Osteoblast (primary cell): ENCODE measurements at regions not wholly inside any gene's neighbourhood (a gene's known extent, or its start where the extent isn't known, plus 50 kb on each side); places are given as distances from the start of the nearest gene placed in this dataset.

Experiments used
- DNase-seq: peaks from one replicate; pipeline ENCODE4 v3.0.0; 2011; ENCODE audit warnings: low spot score, mixed read lengths; ENCODE audit not compliant: insufficient read length; ENCODE audit errors: missing footprints
- H2AFZ ChIP-seq: 2 replicates; pipeline ENCODE4 v1.6.0; 2011; ENCODE audit warnings: mild to moderate bottlenecking, low read length
- H3K27ac ChIP-seq: 2 replicates; pipeline ENCODE4 v1.5.1; 2011; ENCODE audit warnings: mild to moderate bottlenecking, low read depth, low read length, moderate library complexity
- H3K27me3 ChIP-seq: 2 replicates; pipeline ENCODE4 v1.6.0; 2012; ENCODE audit warnings: mild to moderate bottlenecking, control low read depth, inconsistent platforms, low read length, moderate library complexity; ENCODE audit not compliant: insufficient read depth
- H3K36me3 ChIP-seq: 2 replicates; pipeline ENCODE4 v1.5.1; 2011; ENCODE audit warnings: mild to moderate bottlenecking, low read length, control low read depth, moderate library complexity; ENCODE audit not compliant: insufficient read depth
- H3K4me1 ChIP-seq: 2 replicates; pipeline ENCODE4 v1.5.1; 2011; ENCODE audit warnings: mild to moderate bottlenecking, low read length, control low read depth, moderate library complexity; ENCODE audit not compliant: insufficient read depth
- H3K4me2 ChIP-seq: 2 replicates; pipeline ENCODE4 v1.6.0; 2011; ENCODE audit warnings: mild to moderate bottlenecking, low read length; ENCODE audit not compliant: insufficient read depth
- H3K4me3 ChIP-seq: fragments of 200-600 bp; sonication (generic); 3 replicates; pipeline ENCODE4 v1.5.1; 2012; ENCODE audit warnings: mild to moderate bottlenecking, low read length, inconsistent platforms; ENCODE audit not compliant: insufficient read depth
- H3K79me2 ChIP-seq: 2 replicates; pipeline ENCODE4 v1.6.0; 2012; ENCODE audit warnings: mild to moderate bottlenecking, low read length, control low read depth, inconsistent platforms; ENCODE audit not compliant: insufficient read depth
- H3K9me3 ChIP-seq: 2 replicates; pipeline ENCODE4 v1.5.1; 2011; ENCODE audit warnings: low read depth, low read length, control low read depth
- H4K20me1 ChIP-seq: 2 replicates; pipeline ENCODE4 v1.6.0; 2012; ENCODE audit warnings: mild to moderate bottlenecking, low read length, control low read depth; ENCODE audit not compliant: insufficient read depth
- CTCF ChIP-seq: IDR thresholded peaks from 2 replicates; pipeline ENCODE4 v1.5.1; 2011; ENCODE audit warnings: mild to moderate bottlenecking, low read depth, low read length, moderate library complexity; ENCODE audit errors: extremely low read depth

DNA sequence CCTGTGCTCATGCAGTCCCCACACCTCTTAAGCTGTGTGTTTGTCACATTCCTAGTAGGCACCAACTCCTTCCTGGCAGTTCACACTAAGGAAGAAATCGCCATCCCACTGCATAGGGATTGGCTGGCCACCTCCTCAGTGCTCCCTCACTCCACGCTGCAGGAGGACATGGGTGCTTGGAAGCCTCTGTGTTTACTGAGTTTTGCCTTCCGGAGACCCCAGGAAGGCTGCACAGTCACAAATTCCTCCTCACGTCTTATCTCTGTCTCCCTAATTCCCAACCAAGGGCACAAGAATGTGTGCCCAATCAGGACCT is 93.8 kb upstream of the GALNT2 start:
- no peaks in the 10 kb centered on the region for H4K20me1 ChIP-seq
- no peak for TF ChIP-seq CTCF

DNA sequence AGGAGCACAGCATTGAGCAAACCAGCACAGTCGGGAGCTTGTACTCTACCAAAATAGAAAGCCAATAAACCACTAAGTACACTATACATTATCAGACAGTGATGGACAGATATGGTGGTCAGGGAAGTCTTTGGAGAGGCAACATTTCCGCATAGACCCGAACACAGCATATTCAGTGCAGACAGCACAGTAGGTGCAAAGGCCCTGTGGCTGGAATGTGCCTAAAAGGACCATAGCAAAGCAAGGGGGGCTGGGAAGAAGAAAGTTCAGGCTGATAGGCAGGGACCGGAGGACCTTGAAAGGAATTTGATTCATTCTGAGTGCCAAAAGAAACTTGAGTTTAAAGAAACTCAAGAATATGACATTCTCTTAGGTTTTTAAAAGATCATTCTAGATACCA is 92.0 kb upstream of the GALNT2 start:
- Histone ChIP-seq H3K27ac (no peak overlapping the region), H2AFZ (no peak overlapping the region), H3K4me2 (no peak overlapping the region), H3K9me3 (no peaks in the 10 kb centered on the region), H3K4me3 (no peak overlapping the region), H4K20me1 (no peaks in the 10 kb centered on the region), H3K4me1 (no peaks in the 10 kb centered on the region), H3K79me2 (no peaks in the 10 kb centered on the region), H3K27me3 (no peaks in the 10 kb centered on the region), H3K36me3 (no peaks in the 10 kb centered on the region)
- TF ChIP-seq CTCF, result no peak
- no peak for DNase-seq

More for the DNA sequence above, 93.8 kb upstream of the GALNT2 start:
- Histone ChIP-seq H3K27ac (no peak overlapping the region), H3K4me3 (no peak overlapping the region), H2AFZ (no peak overlapping the region), H3K9me3 (no peaks in the 10 kb centered on the region), H3K4me1 (no peaks in the 10 kb centered on the region), H3K36me3 (no peaks in the 10 kb centered on the region), H3K4me2 (no peak overlapping the region), H3K79me2 (no peaks in the 10 kb centered on the region), H3K27me3 (no peaks in the 10 kb centered on the region)
- DNase-seq, result no peak

DNA sequence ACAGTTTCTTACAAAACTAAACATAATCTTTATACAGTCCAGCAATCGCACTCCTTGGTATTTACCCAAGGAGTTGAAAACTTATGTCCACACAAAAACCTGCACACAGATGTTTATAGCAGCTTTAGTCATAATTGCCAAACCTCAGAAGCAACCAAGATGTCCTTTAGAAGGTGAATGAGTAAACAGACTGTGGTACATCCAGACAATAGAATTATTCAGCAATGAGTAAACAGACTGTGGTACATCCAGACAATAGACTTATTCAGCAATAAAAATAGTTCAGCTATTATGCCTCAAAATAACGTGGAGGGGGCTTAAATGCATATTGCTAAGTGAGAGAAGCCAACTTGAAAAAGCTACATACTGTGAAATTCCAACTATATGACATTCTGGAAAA is 87.0 kb upstream of the GALNT2 start:
- Histone ChIP-seq H3K4me1 (no peaks in the 10 kb centered on the region), H3K27ac (no peak overlapping the region), H3K27me3 (no peaks in the 10 kb centered on the region), H4K20me1 (no peaks in the 10 kb centered on the region), H3K79me2 (no peaks in the 10 kb centered on the region), H3K4me2 (no peak overlapping the region), H3K4me3 (no peak overlapping the region), H3K9me3 (no peaks in the 10 kb centered on the region), H2AFZ (no peak overlapping the region), H3K36me3 (no peaks in the 10 kb centered on the region)
- TF ChIP-seq CTCF, result no peak
- DNase-seq, result no peak

GRCh38 chr1:229981736-229982135 is 85.3 kb upstream of the GALNT2 start:
- Histone ChIP-seq H3K36me3 (no peaks in the 10 kb centered on the region), H3K4me1 (no peaks in the 10 kb centered on the region), H3K4me3 (no peak overlapping the region), H2AFZ (no peak overlapping the region), H3K27ac (no peak overlapping the region), H3K27me3 (no peaks in the 10 kb centered on the region), H3K9me3 (no peaks in the 10 kb centered on the region), H3K79me2 (no peaks in the 10 kb centered on the region), H3K4me2 (no peak overlapping the region), H4K20me1 (no peaks in the 10 kb centered on the region)
- no peak for DNase-seq
- TF ChIP-seq CTCF, result no peak
